Loucy (cell line): ENCODE measurements at regions not wholly inside any gene's neighbourhood (a gene's known extent, or its start where the extent isn't known, plus 50 kb on each side); places are given as distances from the start of the nearest gene placed in this dataset.

ENCODE experiments used
- H2AFZ ChIP-seq: fragments of 200-600 bp; sonication (generic); 2 replicates; pipeline ENCODE4 v1.6.0; 2016; ENCODE audit warnings: antibody characterized with exemption, mild to moderate bottlenecking, low read length, moderate library complexity
- H3F3A ChIP-seq: fragments of 200-600 bp; 2 replicates; pipeline ENCODE4 v1.6.0; 2016; ENCODE audit warnings: antibody characterized with exemption, low read depth, mild to moderate bottlenecking
- H3K27me3 ChIP-seq: fragments of 200-600 bp; sonication (generic); 2 replicates; pipeline ENCODE4 v1.6.1; 2014; ENCODE audit warnings: low read length, mild to moderate bottlenecking; ENCODE audit not compliant: insufficient read depth, poor library complexity, severe bottlenecking
- H3K36me3 ChIP-seq: fragments of 200-600 bp; sonication (generic); 2 replicates; pipeline ENCODE4 v1.6.1; 2016; ENCODE audit warnings: low read length; ENCODE audit not compliant: insufficient read depth
- H3K4me1 ChIP-seq: fragments of 200-600 bp; sonication (generic); 2 replicates; pipeline ENCODE4 v1.5.1; 2014; ENCODE audit warnings: low read length, mild to moderate bottlenecking; ENCODE audit not compliant: insufficient read depth, poor library complexity, severe bottlenecking
- H3K4me2 ChIP-seq: fragments of 200-600 bp; sonication (generic); 2 replicates; pipeline ENCODE4 v1.6.0; 2014; ENCODE audit warnings: antibody characterized with exemption, low read length, low read depth, mild to moderate bottlenecking; ENCODE audit not compliant: poor library complexity, severe bottlenecking
- H3K4me3 ChIP-seq: fragments of 200-600 bp; sonication (generic); 2 replicates; pipeline ENCODE4 v1.5.1; 2014; ENCODE audit warnings: low read length, mild to moderate bottlenecking, mixed read lengths; ENCODE audit not compliant: poor library complexity, severe bottlenecking
- H3K79me2 ChIP-seq: fragments of 200-600 bp; sonication (generic); 2 replicates; pipeline ENCODE4 v1.6.1; 2014; ENCODE audit warnings: low read length; ENCODE audit not compliant: insufficient read depth
- H3K9ac ChIP-seq: fragments of 200-600 bp; sonication (generic); 2 replicates; pipeline ENCODE4 v1.6.0; 2014; ENCODE audit warnings: mild to moderate bottlenecking, low read depth, low read length, moderate library complexity; ENCODE audit not compliant: poor library complexity, severe bottlenecking
- H3K9me2 ChIP-seq: fragments of 200-600 bp; sonication (generic); replicated peaks from 2 replicates; pipeline ENCODE4 v1.6.1; 2016; ENCODE audit warnings: low read depth, low read length, mixed read lengths
- H3K9me3 ChIP-seq: fragments of 200-600 bp; sonication (generic); 2 replicates; pipeline ENCODE4 v1.6.1; 2014; ENCODE audit warnings: mild to moderate bottlenecking, antibody characterized with exemption, low read length, low read depth; ENCODE audit not compliant: insufficient read depth
- H4K20me1 ChIP-seq: fragments of 200-600 bp; sonication (generic); 2 replicates; pipeline ENCODE4 v1.6.0; 2014; ENCODE audit warnings: antibody characterized with exemption, low read length, mild to moderate bottlenecking; ENCODE audit not compliant: insufficient read depth, poor library complexity, severe bottlenecking
- CTCF ChIP-seq: fragments of 200-600 bp; sonication (generic); conservative IDR thresholded peaks from 2 replicates; pipeline ENCODE4 v1.5.1; 2014; ENCODE audit warnings: mild to moderate bottlenecking, antibody characterized with exemption, low read length
- EZH2phosphoT487 ChIP-seq: fragments of 200-600 bp; IDR thresholded peaks from 2 replicates; pipeline ENCODE4 v1.6.1; 2018; ENCODE audit warnings: antibody characterized with exemption, mild to moderate bottlenecking, moderate library complexity, borderline replicate concordance

DNA sequence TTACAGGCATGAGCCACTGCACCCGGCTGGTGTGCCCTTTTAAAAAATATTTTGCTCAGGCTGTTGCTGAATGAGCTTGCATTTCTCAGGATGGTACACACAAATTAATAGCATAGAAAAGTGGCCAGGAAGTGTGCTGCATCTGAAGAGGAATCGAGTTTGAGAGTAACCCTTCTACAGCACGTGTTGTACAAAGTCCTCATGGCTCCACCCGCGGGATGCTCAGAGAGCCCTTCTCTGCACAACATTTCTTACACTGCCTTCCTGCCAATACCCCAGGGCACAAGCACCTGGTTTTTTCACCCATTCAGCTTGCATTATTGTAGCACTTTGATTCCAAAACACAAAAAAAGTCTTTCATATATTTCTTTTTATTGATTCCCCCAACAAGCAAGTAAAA is 90.1 kb upstream of the NEDD4L start:
- H3F3A ChIP-seq: no peaks in the 10 kb centered on the region
- no peaks in the 10 kb centered on the region for H3K4me1 ChIP-seq
- no peaks in the 10 kb centered on the region for H3K79me2 ChIP-seq
- no peaks in the 10 kb centered on the region for H3K27me3 ChIP-seq
- no peaks in the 10 kb centered on the region for H3K9me2 ChIP-seq
- H3K36me3 ChIP-seq: no peaks in the 10 kb centered on the region
- no peak overlapping the region for H3K4me2 ChIP-seq
- no peaks in the 10 kb centered on the region for H3K9me3 ChIP-seq
- H3K9ac ChIP-seq: no peak overlapping the region
- no peaks in the 10 kb centered on the region for H4K20me1 ChIP-seq
- TF ChIP-seq CTCF (no peak), EZH2phosphoT487 (no peak)
- H3K4me3 ChIP-seq: no peak overlapping the region
- H2AFZ ChIP-seq: no peak overlapping the region

DNA sequence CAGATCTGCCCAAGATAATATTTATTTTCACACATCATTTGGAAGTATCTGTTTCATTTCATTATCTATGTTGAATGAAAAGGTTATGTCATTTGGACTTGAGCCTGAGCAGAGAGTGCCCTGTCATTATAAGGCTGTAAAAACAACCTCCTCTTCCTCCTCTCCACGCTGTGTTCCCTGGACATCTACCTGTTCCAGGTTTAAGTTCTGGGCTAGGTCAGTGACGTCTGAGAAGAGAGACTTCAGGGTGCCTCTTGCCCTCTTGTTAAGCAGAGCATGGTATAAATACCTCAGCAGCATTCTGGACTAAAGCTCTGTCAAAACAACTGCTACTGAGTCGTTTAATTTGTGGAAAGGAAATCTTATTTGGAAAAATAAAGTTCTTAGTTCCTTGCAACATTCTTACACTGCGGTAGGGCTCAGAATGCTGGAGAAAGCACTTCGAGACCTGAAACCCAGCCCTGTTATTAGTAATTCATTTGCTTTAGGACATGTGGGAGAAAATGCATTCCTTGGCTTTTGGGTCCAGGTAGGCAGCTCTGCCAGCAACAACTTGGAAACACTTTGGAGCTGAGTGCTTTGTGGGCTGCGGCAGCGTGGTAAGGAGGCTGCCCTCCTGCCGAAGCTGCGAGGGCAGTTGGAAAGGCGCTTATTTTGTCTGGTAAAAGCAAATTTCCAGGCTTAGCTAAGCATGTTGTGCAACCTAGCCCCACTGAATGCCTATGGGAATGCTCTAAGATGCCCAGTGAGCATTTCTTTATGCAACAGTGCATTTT is 91.8 kb upstream of the NEDD4L start:
- H3K27me3 ChIP-seq: no peaks in the 10 kb centered on the region
- H3K4me1 ChIP-seq: no peaks in the 10 kb centered on the region
- H3K79me2 ChIP-seq: no peaks in the 10 kb centered on the region
- H3K4me2 ChIP-seq: no peak overlapping the region
- H3F3A ChIP-seq: no peaks in the 10 kb centered on the region
- no peak overlapping the region for H3K4me3 ChIP-seq
- no peaks in the 10 kb centered on the region for H3K36me3 ChIP-seq
- H3K9me2 ChIP-seq: no peaks in the 10 kb centered on the region
- H3K9ac ChIP-seq: no peak overlapping the region
- no peaks in the 10 kb centered on the region for H4K20me1 ChIP-seq
- H3K9me3 ChIP-seq: no peaks in the 10 kb centered on the region
- no peak overlapping the region for H2AFZ ChIP-seq
- TF ChIP-seq EZH2phosphoT487 (no peak), CTCF (no peak)

- Histone ChIP-seq H4K20me1 (no peaks in the 10 kb centered on the region), H3K9ac (no peak overlapping the region), H3K4me2 (no peak overlapping the region), H3K9me3 (no peaks in the 10 kb centered on the region), H3K27me3 (no peaks in the 10 kb centered on the region), H3K79me2 (no peaks in the 10 kb centered on the region), H3F3A (no peaks in the 10 kb centered on the region), H2AFZ (no peak overlapping the region), H3K4me3 (no peak overlapping the region), H3K4me1 (no peaks in the 10 kb centered on the region), H3K9me2 (no peaks in the 10 kb centered on the region), H3K36me3 (no peaks in the 10 kb centered on the region)
- no peak for TF ChIP-seq CTCF
- TF ChIP-seq EZH2phosphoT487: no peak
Observed at GRCh38 chr18:57951117-57951796, 92.8 kb upstream of the NEDD4L start.
